HT-29 (cell line): ENCODE measurements at regions not wholly inside any gene's neighbourhood (a gene's known extent, or its start where the extent isn't known, plus 50 kb on each side); places are given as distances from the start of the nearest gene placed in this dataset.
A peak's percentile ranks its signal among the peaks of the same experiment; 100 is the strongest.

Source experiments
- DNase-seq: peaks from one replicate; pipeline ENCODE4 v3.0.0-alpha.2; 2015; ENCODE audit warnings: low spot score

DNA sequence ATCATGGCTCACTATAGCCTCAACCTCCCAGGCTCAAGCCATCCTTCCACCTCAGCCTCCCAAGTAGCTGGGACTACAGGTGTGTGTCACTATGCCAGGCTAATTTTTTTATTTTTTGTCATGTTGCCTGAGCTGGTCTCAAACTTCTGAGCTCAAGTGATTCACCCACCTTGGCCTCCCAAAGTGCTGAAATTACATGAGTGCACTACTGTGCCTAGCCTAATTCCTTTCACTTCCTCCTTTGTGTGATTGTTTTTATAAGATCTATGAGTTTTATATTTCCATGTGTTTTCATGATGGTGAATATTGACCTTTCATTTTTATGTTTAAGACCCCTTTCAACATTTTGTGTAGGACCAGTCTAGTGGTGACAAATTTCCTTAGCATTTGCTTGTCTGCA is 55.2 kb upstream of the IL12B start:
- DNase-seq: no peak

DNA sequence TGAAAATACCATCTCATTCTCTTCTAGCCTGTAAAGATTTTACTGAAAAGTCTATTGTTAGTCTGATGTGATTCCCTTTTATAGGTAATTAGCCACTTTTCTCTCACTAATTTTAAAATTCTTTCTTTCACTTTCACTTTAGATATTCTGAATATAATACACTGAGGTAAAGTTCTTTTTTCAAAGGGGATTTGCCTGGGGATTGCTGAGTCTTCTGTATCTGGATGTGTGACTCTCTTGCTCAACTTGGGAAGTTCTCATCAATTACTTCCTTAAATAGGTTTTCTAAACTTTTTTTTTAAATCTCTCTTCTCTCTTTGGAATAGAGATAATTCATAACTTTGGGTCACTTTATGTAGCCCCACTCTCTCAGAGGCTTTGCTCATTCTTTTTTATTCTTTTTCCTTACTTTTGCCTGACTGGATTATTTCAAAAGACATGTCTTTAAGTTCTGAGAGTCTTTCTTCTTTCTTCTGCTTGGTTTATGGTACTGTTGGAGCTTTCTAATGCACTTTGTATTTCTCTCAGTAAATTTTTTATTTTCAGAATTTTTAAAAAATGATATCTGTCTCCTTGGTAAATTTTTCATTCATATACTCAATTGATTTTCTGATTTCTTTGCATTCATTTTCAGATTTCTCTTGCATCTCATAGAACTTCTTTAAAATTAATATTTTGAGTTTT is 55.9 kb upstream of the IL12B start:
- peak; percentile 0 for DNase-seq

DNA sequence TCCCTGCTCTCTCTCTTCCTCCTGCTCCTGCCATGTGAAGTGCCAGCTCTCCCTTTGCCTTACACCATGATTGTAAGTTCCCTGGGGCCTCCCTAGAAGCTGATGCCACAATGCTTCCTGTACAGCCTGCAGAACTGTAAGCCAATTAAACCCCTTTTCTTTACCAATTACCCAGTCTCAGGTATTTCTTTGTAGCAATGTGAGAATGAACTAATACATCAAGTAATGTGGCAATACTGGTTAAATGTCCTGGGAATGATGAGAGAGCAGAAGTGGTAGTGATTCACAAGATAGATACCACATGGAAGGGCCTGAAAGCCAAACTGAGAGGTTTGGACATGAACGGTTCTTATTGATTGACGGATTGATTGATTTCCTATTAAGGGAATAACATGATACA is 62.6 kb upstream of the IL12B start:
- no peak for DNase-seq

DNA sequence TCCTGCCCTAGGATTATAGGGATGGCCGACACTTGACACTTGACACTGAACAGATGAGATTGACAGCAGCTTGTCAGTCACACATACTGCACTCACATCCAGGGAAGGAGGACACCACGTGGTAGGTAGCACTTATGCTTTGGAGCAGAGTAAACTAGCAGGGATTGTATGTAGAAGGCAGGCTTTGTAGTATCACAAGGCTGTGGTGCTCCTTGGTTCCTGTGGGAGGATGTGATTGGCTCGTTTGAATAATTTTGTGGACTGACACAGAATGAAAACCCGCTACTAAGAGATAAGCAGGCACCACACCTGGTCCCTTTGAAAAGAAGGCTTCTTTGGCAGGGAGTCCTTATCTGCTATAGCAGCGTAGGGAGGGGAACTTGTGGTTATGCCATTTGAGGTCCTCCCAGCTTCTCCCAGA is 63.6 kb upstream of the IL12B start:
- no peak for DNase-seq

DNA sequence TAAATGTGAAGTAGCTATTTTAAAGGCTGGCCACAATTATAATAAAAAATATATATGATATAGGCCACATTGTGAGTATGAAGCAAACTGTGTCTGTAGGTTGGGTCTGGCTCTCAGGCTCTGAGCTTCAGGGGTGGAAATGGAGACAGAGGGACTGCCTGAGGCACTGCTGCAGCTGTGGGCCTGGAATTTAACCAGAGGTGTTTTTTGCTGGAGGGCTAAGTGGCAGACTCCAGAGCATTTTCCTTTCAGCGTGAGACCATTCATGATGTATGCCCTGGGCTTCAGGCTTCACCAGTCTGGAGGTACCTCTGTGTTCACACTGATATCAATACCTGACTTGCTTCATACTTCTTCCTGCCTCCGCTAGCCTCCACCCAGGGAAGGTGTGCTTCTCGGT is 64.9 kb upstream of the IL12B start:
- DNase-seq: no peak

DNA sequence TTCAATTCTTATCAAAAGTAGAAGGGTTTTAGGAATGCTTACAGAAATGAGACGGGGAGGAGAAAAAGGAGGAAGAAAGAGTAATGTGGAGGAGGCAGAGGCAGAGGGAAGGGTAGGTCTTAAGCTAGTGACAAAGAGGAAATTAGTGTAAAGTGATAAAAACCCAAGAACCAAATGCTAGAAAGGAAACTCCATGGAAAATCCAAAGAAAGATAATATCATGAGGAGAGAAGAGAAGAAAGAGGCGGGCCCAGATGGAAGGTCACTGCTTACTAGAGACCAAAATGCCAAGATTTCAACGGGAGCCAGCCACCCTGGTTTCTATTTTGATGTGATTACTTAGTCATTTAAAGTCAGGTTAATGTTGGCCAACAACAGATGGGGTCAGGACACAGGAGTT is 68.6 kb upstream of the IL12B start:
- no peak for DNase-seq

DNA sequence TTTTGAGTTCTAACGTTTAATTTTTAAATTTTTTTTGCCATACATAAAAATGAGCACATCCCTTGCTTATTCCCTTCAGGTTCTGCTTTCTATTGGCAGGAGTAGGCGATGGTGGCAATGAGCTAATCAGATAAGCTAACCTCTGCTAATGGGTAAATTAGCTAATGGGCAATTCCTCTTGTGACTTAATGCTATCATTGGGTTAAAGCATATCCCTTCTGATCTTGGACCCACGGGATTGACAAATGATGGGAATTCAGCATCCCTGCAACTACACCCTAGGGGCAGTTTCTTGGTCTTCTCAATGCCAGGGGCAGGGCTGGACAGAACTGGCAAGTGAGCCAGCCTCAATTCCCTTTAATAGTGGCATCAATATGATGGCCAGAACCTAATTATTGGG is 70.2 kb upstream of the IL12B start:
- no peak for DNase-seq

DNA sequence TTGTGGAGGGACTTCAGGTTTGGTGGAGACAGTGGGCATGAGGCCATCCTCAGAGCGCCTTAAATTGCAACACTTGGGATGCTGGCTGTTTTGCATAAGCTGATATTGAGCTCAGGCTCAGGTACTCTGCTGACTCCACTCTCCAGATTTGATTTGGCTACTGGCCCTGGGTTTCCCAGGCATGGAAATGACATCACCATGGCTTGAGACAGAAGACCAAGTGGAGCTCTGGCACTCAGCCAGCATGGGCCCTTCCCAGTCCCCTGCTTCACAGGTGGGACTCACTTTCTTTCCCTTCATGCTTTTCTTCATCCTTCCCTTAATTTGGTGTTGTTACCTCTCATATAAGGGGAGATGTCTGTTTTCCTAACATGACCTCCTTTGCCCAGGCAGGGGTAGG is 72.0 kb upstream of the IL12B start:
- DNase-seq: no peak

DNA sequence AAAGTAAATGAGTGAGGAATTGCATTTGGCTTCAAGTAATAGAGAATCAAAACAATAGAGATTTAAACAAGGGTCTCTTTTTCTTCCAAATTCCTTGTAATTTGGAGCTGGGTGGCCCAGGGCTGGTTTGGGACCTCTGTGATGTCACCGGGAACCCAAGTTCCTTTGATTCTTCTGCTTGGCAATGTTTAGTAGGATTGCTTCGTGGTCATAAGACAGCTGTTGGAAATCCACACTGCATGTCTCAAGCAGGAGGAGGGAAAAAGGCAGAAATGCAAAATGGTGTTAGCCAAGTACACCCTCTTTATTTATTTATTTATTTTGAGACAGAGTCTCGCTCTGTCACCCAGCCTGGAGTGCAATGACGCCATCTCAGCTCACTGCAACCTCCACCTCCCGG is 72.6 kb upstream of the IL12B start:
- DNase-seq: no peak

DNA sequence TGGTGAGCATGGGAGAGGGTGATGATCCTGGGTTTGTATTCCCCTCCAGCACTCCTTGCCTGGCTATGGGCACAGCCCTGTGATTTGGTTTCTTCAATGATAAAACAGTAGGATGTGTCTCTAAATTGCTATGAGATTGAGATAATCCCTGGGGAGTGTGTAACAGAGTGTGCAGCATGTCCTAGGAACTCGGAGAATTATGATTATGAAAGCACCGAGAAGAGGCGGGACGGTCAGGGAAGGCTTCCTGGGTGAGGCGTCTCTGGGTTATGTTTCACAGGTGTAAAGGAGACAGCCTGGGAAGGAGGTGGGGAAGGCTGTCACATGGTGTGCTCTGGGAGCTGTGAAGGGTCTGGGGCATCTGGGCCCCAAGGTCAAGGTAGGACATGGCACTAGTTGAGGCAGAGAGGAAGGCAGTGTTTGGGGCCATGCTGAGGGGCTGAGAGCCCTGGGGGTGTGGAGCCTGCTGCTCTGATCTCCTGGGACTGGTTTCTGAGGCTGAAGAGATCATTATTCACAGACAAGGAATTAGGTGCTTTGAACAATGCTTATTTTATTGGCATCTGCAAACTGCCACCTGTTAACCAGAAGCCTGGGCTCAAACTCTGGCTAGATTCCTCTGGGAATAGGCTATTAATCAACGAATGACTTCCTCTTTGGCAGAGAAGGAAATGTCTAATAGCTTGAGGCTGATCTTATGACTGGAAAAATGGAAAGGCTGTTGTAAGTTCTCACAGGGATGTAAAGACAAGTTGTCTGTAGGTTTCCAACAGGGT is 73.8 kb upstream of the IL12B start:
- DNase-seq: no peak

DNA sequence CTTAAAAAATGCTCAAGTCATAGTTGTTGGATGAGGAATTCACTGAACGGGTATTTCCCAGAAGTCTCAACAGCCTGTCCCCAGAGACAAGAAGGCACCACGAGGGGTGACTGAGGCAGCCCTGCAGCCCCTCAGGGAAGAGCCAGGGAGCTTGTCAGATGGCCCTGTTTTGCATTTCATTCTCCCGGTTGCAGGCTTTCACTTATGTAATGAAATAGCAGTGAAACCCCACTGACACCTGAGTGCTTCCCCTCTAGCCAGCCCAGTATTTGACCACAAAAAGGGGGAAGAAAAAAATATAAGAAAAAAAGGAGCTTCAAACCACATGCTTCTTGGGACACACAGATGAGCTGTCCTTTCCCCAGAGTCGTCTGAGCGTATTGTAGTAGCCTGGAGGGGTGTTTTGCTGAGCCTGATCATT is 75.3 kb upstream of the IL12B start:
- DNase-seq: no peak

DNA sequence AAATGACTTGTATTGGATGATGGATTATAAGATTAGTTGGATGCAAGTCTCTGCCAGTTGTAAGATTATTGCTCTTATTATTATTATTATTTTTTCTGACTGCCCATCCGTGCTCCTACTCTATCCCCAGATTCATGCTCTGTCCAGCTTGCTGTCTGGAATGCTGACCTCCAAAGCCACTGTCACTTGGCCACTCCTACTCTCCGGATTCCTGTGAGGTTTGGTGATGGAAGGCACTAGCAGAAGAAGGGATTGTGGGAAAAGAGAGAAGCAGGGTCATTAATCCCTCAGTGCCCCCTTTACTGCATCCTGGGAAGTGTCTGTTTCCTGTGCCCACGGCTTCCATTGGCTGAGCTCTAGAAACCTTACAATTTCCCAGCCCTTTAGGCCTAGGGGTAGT is 76.3 kb upstream of the IL12B start:
- DNase-seq: no peak

DNA sequence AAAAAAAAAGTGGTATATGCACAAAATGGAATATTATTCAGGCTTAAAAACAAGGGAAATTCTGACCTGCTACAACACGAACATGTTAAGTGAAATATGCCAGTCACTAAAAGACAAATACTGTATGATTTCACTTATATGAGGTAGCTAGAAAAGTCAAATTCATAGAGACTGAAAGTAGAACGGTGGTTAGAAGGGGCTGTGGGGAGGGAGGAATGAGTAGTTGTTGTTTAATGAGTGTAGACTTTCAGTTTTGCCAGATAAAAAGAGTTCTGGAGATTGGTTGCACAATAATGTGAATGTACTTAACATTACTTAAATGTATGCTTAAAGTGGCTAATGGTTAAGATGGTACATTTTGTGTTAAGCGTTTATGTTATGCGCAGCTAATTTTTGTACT is 79.5 kb upstream of the IL12B start:
- DNase-seq: no peak

DNA sequence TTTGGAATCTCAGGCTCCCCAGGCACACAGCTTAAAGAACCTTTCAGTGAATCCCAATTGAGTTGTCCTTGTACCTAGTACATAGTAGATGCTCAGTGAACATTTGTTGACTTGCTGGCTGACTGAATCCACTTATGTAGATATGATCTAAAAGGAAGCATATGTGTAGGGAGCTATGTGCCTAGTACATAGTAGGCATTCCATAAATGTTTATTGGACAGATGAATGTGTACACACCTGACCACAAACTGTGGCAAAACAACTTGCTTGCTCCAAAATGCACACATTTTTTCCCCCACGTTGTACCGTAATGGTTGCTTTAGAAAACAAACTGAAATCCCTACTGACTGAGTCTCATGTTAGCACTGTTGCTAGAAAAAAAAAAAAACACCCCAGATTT is 80.2 kb upstream of the IL12B start:
- no peak for DNase-seq

DNA sequence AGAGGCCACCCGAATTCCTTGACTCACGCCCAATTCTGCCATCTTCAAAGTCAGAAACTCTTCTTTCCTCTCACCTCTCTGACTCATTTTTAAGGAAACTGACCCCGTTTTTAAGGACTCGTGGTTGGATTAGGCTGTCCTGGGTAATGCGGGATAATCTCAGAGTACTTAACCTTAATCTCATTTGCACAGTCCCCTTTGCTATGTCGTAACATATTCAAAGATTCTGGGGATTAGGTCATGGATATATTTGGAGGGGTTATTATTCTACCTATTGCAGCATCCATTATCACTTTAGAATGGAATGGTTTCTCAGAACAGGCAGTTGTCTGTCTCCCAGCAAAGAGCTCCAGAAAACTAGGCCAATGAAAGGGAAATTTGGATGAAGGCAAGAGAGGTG is 80.8 kb upstream of the IL12B start:
- DNase-seq: no peak

DNA sequence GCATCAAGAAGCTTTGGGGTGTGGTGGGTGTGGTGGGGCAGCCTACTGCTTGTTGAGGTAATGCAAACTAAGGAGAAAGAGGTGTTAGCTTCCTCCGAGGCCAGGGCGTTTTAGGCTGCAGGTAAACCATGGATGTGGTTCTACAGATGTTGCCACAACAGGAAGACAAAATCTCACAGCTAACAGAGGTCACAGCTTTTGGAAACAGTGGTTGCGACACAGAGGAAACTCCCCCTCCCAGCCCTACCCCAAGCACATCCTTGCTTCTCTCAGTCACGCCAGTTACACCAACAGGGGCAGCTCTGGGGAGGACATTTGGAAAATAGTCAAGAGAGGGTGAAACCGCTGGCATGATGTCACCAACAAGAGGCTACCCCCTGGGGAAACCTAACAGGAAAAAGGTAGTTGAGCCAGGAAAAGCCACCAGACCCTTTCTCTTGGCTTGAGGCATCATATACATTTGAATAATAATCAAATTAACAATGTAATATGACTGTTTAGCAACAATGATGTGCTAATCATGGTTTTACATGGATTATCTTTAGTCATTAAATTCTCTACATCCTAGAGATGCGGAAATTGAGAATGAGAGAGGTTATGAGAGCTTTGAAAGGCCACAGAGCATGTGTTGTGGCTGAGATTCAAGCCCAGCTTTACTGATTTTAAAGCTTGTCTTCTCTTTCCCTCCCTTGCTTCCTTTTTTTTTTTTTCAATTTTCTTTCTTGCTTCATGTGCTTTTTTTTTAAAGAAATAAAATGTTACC is 82.2 kb upstream of the IL12B start:
- no peak for DNase-seq

DNA sequence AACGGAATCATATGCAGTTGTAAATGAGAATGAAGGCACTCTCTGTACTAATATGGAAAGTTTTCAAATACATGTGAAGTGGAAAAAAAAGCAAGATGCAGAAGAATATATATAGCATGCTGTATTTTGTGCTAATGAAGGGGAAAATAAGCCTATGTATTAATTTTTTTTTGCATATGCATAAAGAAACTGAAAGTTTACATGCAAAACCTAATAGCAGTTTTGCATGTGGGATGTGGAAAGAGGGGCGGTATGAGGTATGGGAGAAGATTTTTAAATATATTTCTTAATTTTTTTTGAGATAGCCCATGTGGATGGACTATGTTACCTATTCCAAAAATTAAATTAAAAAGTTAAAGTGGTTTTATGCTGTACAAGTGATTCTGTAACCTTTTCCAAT is 83.7 kb upstream of the IL12B start:
- DNase-seq: no peak

DNA sequence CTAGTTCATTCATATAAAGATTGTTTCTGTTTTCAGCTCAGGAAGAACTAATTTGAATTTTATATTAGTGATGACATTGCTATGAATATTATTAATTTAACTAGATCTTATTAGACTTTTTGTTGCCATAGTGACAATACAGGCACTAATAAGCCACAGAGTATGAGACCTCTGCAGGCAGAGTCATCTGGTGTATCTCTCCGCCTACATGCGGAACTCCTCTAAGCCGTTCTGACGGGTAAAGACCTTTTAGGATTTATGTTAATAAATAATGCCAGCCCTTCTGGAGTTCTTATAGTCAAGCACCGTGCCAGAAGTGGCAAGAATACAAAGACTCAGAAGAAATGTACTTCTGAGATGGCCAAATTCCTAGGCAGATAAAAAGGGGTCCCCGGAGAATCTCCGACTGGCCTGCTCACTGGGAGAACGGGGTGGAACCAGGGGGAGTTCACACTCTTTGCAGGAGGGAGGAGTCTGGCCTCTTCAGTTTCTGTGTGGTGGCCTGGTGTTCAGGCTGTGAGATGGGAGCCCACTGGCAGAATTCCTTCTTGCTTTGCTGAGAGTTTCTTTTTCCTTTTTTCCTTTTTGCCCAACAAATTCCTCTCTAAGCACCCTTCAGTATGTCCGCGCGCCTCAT is 85.1 kb upstream of the IL12B start:
- no peak for DNase-seq

DNA sequence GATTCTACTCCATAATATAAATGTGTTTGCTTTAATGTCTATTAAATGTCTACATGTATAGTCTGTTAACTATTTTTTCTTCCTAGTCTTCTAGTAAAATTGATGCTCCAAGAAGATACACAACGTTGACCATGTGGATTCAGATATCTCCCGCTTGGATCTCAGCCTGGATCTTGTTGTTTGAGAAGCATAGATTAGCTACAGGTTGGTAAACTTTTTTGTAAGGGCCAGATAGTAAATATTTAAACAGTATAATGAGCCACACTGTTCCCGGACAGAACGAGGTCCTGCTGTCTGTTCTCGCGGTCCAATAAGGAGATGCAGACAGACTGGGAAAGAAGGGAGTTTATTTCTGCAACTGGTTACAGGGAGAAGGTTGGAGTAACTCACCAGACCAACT is 86.2 kb upstream of the IL12B start:
- no peak for DNase-seq

DNA sequence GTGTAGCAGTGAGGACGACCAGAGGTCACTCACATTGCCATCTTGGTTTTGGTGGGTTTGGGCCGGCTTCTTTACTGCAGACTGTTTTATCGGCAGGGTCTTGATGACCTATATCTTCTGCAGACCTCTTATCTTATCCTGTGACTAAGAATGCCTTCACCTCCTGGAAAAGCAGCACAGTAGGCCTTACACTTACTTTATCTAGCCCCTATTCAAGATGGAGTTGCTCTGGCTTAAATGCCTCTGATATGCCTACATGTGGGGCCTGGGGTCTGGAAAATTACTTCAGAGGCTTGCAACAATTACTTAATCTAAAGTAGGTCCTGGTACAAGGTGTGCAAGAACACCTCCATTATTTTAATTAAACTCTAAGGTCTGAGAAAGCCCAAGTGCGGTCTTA is 86.9 kb upstream of the IL12B start:
- no peak for DNase-seq

DNA sequence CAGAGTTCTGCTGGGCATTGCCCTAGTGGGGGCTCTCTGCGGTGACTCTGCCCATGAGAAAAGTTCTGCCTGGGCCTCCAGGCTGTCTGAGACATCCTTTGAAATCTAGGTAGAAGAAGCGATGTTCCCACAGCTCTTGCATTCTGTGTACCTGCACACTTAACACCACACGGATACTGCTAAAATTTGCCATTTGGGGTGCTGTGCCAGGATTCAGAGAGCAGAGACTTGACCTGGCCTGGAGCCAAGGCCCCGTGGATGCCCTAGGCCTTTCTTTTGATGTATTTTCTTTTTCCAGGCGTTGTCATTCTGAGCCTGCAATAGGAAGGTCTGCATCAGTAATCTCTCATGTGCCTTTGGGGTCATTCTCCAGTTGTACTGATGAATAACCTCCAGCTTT is 89.3 kb upstream of the IL12B start:
- DNase-seq: no peak

DNA sequence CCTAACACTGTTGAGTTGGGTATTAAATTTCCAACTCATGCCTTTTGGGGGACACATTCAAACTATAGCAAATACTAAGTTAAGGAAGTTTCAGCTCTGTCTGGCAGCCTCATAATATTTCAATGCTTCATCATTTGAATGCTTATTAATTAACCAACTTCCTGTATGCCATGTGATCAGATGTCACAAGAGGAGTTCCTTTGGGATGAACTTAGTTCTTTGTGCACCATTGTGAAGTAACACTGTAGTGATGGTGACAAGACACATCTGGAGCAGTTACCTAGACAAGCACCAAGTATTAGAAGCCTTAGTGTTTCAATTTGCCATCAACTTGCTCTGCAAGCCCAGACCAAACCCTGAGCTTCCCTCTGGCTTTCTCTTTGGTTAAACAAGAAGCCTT is 90.7 kb upstream of the IL12B start:
- no peak for DNase-seq
